HG02885 (cell line): ENCODE measurements at regions not wholly inside any gene's neighbourhood (a gene's known extent, or its start where the extent isn't known, plus 50 kb on each side); places are given as distances from the start of the nearest gene placed in this dataset.
A peak's percentile ranks its signal among the peaks of the same experiment; 100 is the strongest.

ENCODE experiments used
- ATAC-seq: cut with Tn5 transposase; IDR thresholded peaks from one replicate; pipeline ENCODE4 v1.9.1; 2021; ENCODE audit warnings: mild to moderate bottlenecking; ENCODE audit not compliant: unreplicated experiment, poor library complexity

DNA sequence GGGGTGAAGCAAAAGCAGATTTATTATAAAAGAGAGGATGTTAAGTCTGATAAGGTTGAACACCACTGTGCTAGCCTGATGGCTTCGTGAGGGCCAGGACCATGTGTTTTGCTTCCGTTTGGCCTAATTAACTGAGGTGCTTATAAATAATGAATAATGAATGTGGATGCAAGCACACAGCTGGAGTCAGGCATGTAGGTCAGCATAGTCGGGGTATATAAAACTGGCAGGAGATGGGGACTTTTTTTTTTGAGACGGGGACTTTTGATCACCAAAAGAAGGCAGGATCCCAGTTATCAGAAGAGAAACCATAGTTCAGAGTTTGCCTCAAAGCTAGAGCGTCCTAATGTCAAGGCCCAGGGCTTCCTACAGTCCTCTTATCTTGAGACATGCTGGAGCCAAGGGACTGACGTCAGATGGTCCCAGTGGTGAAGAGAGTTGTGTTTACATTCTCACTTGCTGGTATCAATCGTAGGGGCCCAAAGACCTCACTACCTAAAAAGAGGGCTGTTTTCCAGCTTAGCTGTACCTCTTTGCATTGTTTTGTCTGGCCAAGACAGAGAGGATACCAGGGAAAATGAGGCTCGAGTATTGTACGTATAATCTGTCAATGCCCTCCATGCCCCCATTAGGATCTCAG is 50.4 kb downstream of the RTL9 start:
- ATAC-seq: no peak

DNA sequence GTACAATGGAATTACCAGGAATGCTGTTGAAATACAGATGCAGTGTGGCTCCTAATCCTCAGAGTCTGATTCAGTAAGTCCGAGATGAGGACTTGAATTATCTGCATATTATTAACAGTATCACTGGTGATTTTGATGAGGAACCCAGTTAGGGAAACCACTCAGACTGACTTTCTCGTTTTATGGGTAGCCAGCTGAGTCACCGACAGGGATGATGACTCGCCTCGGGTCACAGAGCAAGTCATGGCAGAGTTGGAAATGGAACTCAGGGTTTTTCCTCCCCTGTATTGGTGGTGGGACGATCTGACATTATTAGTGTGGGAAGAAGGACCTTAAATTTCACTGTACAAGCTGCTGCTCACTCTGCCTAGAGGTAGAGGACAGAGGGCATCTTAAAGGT is 51.3 kb downstream of the RTL9 start:
- ATAC-seq: no peak

DNA sequence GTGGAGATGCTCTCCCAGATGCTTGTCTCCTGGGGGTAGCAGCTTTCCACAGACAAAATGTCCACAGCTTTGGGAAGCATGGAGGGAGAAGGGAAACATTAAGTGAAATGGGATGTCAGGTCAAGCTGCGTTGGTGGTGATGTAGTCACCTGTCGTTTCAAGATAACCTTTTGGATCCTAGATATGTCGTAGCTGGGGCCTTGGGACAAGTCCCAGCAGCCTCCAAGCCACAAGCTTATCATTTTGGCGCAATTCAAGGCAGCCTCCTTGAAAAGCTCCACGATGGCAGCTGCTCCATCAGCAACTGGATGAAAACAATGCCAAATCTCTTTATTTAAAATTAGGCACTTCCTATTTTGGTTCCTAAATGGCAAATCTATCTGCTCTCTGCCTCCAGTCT is 52.0 kb downstream of the RTL9 start:
- no peak for ATAC-seq

DNA sequence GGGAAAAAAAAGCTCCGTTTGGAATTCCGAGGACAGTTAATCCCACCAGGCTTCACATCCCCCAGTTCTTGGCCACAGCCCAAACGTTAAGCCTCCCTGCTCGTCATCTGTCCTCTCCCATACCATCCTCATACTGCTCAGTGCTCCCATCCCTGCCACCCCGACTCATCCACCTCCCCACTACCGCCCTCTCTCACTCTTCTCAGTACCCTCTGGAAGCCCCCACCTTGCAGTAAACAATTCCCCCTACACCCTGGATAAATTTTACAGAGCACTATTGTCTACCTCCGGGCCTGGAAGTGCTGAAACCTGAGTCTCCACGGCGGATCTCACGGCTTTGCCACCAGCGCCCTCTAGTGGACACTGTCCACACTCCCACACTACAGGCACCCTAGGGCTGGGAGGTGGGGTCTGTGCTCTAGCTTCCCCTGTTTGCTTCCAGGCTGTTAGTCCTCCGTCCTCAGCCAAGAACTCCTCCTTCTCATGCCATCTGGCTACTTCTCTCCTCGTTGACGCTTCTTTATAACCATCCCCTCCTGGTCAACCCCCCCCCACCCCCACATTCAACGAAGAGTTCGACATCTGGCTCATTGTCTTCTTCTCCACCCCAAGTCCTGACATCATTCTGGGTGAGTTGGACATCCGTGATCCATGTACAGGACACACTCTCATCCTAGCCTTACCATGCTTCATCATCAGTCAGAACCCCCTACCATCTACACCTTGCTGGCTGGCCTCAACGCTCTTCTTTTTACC is 54.5 kb downstream of the RTL9 start:
- ATAC-seq: peak; percentile 80

DNA sequence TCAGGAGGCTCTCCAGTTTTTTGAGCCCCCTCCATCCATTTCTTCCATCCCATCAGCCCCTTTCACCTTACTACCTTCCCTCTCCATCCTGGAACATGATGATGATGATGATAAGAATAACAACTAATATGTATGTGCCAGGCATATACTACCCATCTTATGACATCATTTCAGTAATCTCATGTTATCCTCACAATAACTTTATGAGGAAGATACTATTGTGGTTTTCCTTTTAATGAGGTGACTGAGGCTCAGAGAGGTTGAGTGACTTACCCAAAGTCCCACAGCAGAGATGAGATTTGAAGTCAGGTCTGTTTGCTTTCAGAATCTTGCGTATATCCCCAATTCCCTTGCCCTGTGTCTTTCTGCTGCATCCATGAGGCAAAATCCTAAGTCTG is 55.1 kb downstream of the RTL9 start:
- ATAC-seq: no peak

DNA sequence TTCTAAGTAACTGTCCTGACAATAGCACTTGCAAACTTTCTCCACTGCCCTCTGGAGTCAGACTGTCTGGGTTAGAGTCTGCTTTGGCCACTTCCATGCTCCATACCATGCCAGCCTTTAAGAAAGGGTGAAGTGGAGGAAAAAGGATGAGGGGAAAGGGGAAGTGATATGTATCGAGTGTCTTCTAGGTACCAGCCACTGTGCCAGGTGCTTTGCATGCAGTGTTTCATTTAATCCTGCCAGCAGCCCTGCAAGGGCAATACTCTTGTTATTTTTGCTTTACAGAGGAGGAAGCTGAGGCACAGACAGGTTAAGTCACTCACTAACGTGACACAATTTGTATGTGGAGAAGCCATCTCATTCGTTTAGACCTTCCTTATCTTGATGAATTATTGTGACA is 55.6 kb downstream of the RTL9 start:
- ATAC-seq: peak; percentile 17

DNA sequence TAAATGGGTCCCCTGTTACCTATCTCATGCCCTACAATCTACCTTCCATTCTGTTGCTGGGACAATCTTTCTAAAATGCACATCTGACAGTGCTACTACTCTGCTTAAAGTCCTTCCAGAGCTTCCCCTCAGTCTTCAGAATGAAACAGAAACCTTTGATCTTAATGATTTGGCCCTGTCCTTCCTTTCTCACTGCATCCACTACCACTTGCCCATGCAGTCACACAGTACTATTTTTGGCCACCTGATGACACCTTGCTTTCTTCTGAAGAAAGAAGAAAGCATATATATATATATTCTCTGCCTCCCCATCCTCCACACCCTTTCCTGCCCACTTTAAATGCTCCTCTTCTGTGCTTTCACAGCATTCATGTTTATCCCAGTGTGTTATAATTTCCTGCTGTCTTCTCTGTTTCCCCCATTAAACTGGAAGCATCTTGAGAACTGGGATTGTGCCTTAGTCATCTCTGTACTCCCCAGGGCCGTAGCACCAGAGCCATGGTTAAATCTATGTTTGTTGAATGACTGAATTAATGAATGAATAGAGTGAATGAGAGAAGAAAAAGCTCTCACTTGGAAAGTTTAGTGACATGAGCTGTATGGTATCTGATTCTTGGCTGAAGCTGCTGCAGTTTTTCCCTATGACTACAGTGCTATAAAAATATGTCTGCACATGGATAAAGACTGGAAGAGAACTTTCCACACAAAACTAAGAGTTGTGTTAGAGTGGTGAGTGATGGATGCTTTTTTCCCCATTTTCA is 56.2 kb downstream of the RTL9 start:
- peak; percentile 73 for ATAC-seq

DNA sequence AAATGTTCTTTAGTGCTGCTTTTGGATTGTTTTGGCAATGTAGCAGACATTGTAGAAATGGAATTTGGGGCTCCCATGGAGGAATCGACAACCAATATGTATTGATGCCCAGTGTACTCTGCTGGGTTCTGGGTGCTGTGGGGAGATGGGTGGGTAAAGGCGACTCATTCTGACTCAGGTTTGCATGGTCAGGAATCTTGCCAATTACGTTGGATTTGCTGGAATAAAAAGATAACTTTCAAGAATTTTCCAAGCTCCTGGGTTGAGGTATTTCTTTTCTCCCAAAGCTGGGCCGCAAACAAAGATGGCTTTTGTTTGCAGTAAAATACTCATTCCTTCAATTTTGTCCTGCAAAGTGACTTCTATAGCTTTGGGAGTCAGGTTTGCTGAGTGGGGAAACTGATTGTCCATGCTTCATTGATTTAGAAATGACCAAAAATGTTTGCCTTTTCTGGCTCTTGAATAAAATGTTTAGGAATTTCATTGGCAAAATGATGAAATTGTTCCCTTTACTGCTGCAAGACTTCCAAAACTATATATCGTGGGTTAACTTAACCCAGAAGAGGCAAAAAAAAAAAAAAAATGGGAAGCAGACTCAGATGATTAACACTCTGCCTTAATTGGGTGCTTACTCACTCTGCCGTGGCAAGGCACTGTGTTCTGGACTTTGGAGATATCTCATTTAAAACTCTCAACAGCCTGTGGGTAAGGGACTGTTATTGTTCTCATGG is 57.0 kb downstream of the RTL9 start:
- no peak for ATAC-seq

DNA sequence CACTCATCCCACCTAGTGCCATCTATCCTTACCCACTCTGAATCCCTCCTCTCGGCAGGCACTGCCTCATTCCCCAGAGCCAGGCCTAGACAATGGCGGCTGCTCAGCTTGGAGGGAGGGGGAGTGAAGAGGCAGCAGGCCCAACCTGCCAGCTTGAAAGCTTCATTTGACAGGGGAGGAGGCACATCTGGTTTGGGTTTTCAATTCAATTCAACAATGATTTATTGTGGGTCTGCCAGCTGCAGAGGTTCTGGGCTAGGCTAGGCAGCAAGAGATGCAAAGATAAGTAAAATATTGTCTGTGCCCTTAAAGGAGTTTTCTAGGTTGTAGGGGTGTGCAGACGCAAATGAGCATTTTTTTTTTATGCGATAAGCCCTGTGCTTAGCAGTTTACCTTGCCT is 58.5 kb downstream of the RTL9 start:
- no peak for ATAC-seq

DNA sequence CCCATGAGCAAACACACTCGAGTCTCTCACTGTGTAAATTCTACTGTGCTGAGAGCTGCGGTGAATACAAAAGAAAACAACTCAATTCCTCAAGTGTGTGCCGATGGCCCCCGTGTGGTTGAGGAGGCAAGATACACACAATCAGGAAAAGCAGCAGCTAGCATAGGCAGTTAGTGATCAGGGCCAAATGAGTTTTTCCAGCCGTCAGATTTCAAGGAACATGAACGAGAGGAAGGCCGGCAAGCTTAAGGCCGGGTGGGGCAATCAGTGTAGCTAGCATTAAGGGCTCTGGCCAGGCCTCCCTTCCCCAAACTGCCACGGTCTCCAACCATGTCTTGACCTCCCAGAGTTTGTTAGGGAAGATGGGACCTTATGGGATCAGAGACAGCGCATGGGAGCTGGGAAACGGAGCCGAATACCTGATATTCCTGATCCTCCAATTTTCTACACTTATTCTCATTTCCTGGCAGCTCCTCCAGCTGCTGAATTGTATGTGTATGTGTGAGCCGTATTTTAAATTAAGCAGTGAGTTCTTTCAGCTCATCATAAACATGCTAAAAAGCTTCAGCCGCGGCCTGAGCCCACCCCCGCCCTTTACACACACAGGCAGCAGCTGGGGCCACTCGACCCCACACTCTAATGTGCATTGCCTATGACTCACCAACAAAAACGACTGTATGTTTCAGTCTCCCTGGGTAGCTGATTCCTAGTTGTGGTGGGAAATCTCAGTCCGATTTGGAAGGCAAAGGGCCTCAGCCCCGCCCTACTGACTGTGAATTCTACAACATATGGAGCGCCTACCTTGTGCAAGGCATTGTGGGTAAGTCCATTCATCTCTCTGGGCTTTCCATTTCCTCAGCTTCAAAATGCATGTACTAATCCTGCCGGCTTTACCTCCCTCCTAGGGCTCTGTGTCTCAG is 59.9 kb downstream of the RTL9 start:
- ATAC-seq: no peak

DNA sequence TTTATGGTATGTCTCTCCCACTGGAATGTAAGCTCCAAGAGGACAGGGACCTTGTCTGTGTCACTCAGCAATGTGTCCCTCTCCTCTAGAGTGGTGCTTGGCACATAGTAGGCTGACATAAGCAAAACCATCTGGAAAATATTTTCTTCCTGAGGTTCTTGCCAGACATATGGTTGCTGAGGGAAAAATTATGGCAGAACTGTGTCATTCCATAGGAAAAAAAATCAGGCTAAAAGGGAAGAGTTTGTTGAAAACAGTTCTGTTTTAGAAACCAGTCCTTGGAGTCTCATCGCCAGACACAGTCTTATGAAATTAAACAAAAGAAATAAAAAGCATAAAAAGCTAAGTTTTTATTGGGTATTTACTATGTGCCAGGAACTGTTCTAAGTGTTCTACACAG is 60.9 kb downstream of the RTL9 start:
- no peak for ATAC-seq

DNA sequence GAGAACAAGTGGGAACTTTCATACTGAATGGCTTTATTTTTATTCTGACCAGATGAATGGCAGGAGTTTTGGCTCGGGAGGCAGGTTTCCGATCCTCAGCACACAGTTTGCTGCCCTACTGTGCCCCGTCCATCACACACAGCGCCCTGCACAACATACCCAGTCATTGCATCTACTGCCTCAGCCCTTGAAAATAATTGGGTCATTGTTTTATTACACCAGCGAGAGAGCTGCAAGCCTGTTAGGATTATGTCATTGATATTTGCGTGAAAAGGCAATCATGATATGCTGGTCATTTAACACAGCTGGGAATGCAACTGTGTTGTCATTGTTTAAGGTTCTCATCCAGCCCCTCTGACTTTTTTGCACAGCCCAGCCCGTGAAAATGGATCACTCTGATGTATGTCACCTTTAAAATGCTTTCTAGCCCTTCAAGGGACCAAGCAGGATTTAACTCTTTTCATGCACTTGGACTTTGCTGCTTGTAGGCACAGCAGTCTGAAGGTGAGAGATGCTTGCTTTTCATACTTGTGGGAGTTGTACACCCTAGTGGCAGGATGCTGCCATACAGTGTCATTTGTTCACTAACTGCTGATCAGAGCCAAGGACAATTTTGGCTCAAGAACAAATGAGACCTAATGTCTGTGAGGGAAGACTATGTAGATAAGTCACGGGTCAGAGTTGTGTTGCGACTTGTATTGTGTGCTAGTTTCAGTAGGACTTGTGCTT is 62.3 kb downstream of the RTL9 start:
- peak; percentile 62 for ATAC-seq

DNA sequence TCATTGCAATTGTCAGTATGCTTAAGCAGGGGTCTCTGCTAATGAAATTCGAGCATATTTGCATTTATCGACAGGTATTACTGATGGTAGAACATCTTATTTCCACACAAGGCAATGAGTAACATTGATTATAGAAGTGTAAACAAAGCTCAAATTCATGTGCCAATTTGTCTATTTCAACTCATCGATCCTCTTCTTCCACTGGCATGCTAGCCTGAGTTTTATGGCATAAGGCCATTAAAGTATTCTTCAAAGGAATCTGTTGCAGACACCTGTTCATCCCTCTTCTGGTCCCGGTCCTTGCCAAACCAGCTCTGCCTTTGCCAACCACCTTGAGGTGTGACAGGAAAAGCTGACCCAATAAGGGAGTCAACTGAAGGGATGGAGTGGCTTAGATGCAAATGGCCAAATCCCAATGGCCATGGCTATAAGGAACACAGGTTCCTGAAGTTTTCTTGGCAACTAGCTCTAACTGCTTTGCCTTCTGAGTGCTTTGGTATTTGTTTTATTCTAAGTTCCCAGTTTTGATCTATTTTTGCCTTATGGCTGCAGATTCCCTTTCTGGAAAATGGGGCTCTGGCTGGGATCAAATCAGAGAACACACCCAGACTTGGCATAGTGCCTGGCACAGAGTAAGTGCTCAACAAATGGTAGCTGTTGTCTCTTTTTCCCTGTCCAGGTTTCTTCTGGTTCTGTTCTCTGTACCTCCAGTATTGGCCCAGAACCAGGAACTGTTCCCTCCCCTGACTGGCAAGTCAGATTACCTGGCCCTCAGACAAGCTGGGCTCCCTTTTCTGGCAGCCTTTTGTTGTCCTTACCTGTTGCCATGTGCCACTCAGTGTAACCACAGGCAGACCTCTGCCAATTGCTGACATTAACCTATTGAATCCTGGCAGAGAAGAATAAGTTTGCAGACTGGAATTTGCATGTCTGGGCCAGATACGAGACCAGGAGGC is 63.1 kb downstream of the RTL9 start:
- ATAC-seq: no peak

DNA sequence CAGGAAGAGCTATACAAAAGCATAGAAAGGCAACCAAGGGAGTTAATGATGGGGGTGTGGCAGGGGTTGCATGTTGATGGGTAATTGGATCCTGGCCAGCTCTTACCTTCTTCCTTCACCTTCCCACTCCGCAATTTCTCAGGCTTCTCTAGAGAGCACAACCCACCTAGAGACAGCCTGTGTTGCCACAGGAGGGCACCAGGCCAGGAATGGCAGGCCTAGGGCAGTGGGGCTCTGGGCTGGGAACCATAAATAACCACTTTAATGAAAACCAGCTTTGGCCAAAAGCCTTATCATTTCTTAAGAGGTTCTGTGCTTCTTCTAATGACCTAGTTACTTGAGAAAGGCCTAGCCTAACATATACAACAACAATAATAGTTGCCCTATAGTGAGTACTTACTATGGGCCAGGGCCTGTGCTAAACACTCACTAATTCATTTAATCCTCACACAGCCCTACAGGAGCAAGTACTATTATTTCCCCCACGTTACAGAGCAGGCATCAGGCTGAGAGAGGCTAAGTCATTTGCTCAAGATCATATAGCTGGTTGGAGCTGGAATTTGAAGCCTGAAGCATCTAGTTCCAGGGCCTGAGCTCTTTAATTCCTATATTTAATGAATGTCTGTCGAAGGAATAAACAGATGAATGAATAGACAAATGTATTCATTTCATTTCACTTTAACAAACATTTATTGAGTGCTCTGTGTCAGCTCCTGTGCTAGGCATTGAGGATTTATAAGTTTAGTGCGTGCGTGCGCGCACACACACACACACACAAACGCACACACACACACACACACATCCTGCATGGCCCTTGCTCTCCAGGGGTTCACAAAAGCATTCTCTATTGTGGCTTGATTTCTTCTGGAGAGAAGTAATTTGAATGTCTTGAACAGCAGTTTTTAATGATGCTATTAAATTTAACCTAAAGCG is 66.8 kb downstream of the RTL9 start:
- no peak for ATAC-seq

DNA sequence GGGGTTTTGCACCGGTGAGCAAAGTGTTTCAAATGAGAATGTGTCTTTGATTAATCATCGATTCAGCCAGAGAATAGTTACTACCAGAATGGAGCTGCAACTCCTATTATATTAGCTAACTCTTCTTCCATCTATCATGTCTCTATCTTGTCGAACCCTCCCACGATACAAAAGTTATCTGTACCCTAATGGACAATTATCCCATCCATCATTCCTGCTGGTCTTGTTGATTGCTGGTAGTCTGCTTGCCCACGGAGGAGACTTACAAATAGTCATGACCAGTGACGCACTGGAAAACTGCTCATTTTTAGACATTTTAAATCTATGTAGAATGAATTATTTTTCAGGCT is 67.5 kb downstream of the RTL9 start:
- no peak for ATAC-seq

DNA sequence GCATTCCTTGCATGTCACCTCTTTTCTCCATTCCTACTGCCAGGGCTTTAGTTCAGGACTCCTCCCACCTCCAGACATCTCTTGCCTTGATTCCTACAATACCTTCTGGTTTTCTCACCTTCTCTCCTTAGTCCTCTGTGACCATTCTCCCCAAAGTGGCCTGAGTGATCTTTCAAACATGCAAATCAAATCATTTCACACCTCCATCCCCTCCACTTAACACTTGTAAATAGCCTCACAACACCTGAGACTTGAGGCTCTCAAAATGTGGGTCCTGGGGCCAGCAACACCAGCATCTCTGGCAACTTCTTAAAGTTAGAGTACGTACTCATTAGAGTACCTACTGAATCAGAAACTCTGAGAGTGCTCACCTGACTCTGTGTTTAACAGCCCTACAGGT is 68.4 kb downstream of the RTL9 start:
- no peak for ATAC-seq

DNA sequence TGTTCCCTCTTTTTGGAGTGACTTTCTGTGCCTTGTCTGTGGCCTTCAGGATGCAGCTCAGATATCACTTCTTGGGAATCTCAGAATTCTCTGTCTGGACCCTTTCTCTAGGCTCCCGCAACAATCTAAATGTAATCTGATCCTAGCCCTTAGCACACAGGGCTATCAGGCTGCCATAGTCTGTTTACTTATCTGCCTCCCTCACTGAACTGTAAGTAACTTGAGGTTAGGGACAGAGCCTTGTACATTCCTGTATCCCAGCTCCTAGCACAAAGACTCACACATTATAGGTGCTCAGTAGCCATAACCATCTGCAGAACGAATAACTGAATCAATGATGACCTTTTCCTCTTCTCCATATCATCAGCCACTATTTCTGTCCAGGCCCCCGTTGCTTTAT is 69.5 kb downstream of the RTL9 start:
- no peak for ATAC-seq
